GM19467 (cell line): ENCODE measurements at regions not wholly inside any gene's neighbourhood (a gene's known extent, or its start where the extent isn't known, plus 50 kb on each side); places are given as distances from the start of the nearest gene placed in this dataset.
"Not testable (repeated sequence)": the region's sequence is repeated elsewhere in the genome, so short reads cannot be mapped to it uniquely, and the experiment has no call there.

Source experiments
- ATAC-seq: cut with Tn5 transposase; IDR thresholded peaks from one replicate; pipeline ENCODE4 v1.9.1; 2021; ENCODE audit warnings: mild to moderate bottlenecking, moderate library complexity; ENCODE audit not compliant: unreplicated experiment

DNA sequence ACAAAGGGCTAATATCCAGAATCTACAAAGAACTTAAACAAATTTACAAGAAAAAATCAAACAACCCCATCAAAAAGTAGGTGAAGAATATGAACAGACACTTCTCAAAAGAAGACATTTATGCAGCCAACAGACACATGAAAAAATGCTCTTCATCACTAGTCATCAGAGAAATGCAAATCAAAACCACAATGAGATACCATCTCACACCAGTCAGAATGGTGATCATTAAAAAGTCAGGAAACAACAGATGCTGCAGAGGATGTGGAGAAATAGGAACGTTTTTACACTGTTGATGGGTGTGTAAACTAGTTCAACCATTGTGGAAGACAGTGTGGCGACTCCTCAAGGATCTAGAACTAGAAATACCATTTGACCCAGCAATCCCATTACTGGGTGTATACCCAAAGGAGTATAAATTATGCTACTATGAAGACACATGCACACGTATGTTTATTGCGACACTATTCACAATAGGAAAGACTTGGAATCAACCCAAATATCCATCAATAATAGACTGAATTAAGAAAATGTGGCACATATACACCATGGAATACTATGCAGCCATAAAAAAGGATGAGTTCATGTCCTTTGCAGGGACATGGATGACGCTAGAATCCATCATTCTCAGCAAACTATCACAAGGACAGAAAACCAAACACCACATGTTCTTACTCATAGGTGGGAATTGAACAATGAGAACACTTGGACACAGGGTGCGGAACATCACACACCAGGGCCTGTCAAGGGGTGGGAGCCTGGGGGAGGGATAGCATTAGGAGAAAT lies 241.5 kb downstream of the KCNRG start:
- not testable (repeated sequence) for ATAC-seq

DNA sequence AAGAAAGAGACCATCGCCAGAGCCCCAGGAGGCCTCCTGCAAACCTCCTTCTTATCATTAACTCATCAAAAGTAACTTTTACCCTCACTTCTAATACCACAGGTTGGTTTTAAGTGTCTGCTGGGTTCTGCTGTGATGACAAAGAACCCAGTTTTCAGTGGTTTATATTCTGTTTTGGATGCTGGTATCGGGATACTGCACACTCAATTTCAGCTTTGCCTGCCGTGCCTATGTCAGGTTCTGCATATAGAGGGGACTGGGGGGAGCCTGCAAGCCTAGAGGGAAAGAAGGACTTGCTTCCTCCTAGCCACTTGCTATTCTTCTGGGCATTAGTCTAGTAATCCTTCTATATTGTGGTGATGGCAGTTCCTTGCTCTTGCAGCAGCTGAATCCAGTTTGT lies 242.4 kb downstream of the KCNRG start:
- ATAC-seq, result no peak

DNA sequence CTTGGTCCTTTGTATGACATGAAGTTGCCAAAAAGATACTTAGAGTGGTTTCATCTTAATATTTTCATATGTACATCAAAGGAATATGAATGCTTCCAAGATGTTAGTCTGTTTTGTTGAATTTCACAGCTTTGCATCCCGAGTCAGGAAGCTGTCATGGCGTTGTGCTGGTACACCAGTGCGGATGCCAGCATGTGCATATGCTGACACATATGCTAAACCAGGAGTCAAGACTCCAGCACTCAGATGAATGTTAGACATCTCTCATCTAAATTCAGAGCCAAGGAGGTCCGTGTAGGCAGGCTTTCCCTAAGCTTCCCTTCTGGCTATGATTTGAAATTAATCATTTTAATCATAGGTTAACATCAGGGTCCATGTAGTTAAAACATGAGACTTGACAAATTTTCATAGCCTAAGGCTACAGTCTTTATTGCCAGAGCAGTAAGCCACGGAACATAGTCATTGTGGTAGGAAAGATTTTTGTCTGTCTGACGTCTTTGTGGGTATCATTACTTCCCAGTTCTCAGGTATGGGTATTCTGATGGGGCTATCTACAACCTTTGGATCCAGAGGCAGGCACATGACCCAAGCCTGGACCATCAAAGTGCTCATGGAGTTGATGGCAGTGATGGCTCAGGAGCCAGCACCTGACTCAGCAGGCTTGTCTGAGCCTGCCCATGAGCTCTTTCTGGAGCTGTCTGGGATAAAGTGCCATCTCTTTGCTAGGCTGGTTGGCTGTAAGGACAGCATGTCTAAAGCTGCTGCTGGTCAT lies 246.1 kb downstream of the KCNRG start:
- no peak for ATAC-seq

DNA sequence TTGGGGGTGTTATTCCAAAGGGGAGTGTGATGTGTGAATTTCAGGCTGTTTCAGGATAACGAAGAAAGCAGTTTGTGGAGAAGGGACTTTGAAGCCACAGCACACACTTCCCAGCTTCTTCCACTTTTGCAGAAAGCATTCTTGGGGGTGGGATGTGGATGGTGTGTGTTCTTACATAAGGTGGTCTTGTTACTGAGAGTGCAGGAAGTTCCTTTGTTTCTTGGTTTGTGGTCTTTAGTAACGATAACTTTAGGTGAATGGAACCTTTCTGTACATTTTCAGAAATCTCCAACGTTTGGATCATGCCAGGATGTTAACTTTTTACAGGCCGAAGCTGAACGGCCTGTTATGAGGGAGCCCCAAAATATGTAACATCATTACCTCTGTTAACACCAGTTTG lies 251.8 kb downstream of the KCNRG start:
- ATAC-seq, result no peak

DNA sequence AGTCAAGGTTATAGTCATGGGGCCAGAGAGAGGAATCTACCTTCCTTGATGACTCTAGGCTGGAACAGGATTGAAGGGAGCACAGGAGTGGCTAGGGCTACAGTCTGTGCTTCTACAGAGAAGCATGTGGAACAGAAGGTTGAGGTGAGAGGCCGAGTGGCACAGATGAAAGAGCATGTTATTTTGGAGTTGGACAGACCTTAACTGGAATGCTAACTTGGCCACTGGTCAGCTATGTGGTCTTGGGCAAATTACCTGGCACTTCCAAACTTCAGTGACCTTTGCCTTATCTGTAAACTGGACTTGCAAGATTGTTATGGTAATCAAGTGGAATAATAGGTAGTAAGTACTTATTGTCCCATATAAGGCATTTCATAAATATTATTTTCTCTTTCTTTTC lies 252.7 kb downstream of the KCNRG start:
- ATAC-seq, result no peak

DNA sequence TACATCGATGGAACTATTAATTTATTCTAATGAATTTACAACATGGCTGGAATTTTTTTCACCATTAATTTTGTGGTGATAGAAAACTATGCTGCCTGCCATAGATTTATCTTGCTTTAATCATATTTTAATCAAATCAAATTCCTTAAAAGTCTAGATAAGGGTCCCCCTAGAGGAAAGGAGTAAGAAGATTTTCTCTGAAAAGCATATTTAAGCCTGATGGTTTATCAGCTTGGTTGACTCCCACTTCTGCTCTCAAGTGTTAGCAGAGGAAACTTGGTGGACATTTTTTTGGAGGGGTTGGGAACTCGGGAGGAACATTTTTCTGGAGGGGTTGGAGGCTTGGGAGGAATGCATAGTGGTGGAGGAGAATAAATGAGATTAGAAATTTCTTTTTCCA lies 253.3 kb downstream of the KCNRG start:
- no peak for ATAC-seq

DNA sequence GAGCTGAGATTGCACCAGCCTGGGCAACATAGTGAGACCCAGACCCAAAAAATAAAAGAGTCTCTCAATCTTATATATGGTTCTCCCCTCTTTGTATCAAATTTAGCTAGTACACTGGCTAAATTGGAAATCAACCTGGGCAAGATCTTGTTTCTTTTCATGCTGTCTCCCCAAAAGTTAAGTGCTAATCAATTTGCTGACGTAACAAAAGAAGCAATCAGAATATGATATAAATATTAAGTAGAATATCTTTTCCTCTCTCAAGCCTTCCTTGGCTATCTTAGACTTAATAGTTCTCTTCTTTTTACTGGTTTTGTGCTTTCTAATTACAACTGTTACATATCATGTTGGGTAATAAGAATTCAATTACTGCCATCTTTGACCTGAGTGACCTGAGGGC lies 258.9 kb downstream of the KCNRG start:
- ATAC-seq, result no peak

DNA sequence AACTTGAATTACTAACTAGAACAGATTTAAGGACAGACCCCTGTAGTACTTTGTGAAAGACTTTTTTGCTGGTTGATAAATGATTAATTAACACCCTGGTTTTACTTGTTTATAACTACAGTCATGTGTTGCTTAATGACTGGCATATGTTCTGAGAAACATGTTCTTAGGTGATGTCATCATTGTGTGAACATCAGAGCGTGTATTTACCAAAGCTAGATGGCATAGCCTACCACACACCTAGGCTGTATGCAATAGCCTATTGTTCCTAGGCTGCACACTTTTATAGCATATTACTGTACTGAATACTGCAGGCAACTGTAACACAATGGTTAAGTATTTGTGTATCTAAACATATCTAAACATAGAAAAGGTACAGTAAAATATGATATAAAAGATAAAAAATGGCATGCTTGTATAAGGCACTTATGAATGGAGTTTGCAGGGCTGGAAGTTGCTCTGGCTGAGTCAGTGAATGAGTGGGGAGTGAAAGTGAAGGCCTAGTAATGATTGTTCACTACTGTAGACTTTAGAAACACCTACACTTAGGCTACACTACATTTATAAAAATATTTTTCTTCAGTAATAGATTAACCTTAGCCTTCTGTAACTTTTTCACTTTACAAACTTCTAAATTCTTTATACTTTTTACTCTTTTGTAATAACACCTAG lies 260.3 kb downstream of the KCNRG start:
- no peak for ATAC-seq

DNA sequence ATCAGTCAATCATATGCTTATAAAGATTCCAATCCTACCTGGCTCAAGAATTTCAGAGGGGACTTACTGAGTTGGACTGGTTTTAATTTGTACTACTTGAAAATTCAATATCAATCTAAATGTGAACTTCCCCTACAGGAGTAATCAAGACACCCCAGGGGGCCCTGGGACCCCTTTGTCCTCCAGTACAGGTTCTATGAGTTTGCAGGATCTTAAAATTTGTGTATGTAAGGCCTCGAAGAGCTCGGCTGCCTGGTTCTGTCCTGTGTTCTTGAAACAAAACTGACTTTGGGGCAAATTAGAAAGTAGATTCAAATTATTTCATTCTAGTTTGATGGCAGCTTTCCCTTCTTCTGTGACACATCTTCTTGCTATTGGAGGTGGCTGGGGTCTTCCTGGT lies 261.3 kb downstream of the KCNRG start:
- no peak for ATAC-seq

DNA sequence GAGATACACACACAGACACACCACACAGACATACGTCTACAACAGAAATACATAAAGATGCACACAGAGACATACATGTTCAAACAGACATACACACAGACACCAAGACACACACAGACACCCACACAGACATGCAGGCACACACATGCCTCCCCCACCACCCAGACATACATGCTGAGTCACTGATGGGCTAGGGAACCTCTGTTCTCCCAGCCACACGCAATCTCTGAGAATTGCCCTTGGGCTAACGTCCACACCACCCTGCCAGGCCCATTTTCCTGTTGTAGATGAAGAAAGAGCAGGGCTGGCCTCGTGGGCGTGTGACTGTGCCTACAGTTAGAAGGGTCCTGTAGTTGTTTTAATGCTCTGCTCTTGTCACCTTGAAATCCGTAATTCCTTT lies 261.9 kb downstream of the KCNRG start:
- ATAC-seq, result no peak

DNA sequence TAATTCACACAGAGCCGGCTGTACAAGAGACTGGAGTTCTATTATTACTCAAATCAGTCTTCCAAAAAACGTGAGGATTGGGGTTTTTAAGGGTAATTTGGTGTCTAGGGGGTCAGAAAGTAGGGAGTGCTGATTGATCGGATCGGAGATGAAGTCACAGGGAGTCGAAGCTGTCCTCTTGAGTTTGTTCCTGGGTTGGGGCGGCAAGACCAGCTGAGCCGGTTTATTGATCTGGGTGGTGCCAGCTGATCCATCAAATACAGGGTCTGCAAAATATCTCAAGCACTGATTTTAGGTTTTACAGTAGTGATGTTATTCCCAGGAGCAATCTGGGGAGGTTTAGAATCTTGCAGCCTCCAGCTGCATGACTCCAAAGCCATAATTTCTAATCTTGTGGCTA lies 262.7 kb downstream of the KCNRG start:
- no peak for ATAC-seq

DNA sequence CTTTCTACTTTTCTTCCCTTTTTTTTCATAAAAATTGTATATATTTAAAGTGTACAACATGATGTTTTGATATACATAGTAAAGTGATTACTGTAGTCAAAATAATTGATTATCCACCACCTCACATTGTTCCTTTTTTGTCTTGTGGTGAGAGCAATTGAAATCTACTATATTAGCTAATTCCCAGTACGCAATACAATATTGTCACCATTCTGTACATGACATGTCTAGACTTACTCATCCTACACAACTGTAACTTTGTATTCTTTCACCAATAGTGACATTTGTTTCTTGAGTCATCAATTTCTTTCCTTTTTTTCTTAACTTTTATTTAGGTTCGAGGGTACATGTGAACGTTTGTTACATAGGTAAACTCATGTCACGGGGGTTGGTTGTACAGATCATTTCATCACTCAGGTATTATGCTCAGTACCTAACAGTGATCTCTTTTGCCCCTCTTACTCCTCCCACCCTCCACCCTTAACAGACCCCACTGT lies 265.2 kb downstream of the KCNRG start:
- ATAC-seq, result no peak

DNA sequence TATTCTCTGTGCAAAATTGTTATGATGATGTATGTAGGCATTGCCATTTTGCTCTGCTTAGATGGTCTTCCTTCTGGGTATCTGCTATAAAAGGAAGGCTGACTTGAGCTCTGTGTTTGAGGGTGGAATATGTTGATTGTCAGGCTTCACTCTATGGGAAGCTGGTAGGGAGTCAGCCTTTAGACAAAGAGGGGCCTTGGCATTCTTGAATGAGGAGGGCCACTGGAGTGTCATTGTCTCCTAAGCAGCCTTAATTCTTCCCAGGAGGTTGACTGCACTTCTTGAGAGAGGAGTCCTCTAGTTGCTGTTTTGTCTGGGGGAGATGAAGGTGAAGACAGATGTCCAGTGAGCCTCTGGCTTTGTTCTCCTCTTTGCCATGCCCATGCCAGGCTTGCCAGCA lies 266.8 kb downstream of the KCNRG start:
- no peak for ATAC-seq

DNA sequence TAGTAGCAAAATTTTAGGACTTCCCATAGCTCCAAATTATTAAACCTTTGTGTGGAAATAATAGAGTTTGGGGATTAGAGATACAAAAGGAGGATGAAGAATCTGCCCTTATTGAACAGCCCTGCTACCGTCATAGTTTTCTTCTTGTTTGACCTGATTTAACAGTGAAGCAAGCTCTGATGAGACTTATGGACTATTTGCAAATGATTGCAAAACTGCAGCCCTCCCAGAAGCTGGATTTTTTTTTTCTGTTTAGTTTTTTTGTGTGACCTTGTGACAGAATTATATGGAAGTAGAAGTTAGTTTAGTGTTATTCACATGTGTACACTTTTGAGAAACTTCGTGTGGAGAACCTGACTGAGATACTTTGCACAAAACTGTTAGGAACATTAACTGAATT lies 267.8 kb downstream of the KCNRG start:
- ATAC-seq, result no peak

DNA sequence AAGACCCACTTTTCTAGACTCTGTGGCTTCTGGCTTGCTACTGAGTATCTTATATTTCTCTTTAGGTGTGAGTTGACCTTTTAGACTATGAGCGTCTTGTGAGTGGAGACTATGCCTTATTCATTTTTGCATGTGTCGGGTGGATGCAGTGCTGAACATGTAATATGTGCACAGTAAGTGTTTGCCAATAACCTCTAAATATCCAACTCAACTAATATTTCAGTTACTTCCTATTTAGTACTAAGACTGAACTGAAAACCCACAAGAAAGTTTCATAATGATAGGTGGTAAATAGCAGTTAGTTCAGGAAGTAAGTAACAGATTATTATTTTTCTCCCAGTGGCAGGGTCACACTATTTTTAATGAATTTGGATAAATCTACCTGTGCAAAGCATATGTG lies 269.3 kb downstream of the KCNRG start:
- peak; percentile 81 for ATAC-seq

DNA sequence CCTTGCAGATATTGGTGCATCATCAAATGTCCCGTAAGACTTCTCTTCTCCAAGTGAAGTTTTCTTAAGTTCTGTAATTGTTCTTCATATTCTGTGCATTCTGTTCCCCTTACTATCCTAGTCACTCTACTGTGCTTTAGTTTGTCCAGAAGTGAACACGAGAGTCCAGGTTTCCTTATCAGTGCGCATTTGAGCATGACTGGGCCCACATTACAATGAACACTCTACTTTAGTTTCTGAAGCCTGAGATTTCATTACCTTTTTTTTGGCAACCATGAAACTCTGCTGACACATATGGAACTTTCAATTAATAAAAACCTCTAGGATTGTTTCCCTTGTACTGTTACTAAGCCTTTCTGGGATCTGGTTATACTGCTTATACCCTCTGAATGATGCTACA lies 270.0 kb downstream of the KCNRG start:
- ATAC-seq, result no peak

DNA sequence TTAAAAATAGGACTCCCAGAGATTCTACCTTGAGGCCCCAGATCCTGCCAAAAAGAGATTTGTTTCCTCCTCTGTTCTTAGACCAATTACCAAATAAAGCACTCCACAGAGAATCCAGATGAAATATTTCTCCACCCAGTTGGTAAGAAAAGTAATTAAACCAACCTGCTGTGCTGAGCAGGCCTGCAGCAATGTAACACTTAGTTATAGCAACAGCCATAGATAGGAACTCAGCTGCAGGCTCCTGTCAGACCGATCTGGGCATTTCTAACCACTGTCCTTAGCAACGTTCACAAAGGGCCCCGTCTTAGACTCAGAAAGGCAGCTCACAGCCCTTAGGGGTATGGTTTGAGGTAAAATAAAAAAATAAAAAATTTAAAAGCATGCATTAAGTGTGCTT lies 271.1 kb downstream of the KCNRG start:
- no peak for ATAC-seq

DNA sequence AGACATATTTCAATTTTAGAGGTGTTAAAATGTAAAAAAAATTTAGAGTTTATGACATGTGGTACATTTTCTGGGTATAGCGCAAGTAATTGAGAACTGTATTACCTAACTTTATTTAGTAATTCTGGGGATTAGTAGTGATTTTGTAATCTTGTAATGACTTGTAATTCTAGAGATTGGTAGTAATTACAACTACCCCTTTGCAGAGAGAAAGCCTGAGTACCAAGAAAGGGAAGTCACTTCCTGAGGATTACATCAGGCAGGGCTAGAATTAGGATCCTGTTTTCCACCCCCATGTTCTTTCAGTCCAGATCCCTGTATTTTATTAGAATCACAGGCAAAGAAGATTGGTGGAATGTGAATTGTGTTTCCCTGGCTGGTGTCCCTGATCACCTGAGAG lies 274.9 kb downstream of the KCNRG start:
- ATAC-seq, result no peak

DNA sequence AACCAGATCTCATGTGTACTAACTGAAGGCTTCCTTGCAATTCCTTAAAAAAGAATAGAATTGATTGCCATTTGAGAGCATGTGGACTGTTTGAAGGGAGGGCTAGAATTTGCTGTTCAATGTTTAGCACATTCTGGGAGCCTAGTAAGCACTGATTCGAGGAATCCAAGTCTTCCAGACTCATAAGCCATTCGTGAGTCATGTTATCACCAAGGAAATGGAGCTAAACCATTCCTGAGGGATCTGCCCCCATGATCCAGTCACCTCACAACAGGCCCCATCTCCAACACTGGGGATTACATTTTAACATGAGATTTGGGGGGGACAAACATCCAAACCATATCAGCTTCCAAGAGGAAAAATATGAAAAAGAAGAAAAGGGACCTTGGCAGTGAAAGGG lies 276.4 kb downstream of the KCNRG start:
- ATAC-seq, result no peak

DNA sequence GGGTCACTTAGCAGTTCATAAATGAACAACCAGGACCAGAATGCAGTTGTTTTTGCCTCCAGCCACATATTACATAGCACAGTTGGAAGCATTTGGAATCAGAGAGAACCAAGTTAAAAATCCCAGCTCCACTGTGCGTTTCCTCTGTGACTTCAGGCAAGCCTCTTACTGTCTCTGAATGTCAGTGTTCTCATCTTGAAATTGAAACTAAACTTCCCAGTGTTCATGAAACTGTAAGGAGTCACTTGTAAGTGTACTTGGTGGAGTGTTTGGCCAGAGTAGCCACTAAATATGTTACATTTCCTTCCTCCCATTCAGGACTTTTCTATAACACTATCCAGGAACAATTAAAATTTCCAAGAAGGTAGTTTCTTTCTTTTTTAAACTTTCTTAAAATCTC lies 276.8 kb downstream of the KCNRG start:
- ATAC-seq, result no peak

DNA sequence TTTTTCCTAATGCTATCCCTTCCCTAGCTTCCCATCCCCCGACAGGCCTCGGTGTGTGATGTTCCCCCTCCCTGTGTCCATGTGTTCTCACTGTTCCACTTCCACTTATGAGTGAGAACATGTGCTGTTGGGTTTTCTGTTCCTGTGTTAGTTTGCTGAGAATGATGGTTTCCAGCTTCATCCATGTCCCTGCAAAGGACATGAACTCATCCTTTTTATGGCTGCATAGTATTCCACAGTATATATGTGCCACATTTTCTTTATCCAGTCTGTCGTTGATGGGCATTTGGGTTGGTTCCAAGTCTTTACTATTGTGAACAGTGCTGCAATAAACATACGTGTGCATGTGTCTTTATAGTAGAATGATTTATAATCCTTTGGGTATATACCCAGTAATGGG lies 279.2 kb downstream of the KCNRG start:
- ATAC-seq, result not testable (repeated sequence)
